Keratinocyte (primary cell): ENCODE measurements at regions not wholly inside any gene's neighbourhood (a gene's known extent, or its start where the extent isn't known, plus 50 kb on each side); places are given as distances from the start of the nearest gene placed in this dataset.

ENCODE experiments used
- DNase-seq: peaks from one replicate; pipeline ENCODE4 v3.0.0-alpha.2; 2011; ENCODE audit warnings: low read depth, missing footprints, low spot score
- FAIRE-seq: peaks from 2 replicates; lab custom pipeline; 2011; peaks lifted over from hg19 to GRCh38; lab: Jason Lieb, UNC
- H2AFZ ChIP-seq: 2 replicates; pipeline ENCODE4 v1.6.0; 2012; ENCODE audit warnings: low read length, control low read depth, inconsistent platforms; ENCODE audit not compliant: control insufficient read depth
- H3K27ac ChIP-seq: 2 replicates; pipeline ENCODE4 v1.5.1; 2011; ENCODE audit warnings: low read length; ENCODE audit not compliant: control insufficient read depth, insufficient read depth
- H3K27me3 ChIP-seq: 3 replicates; pipeline ENCODE4 v1.6.0; 2011; ENCODE audit warnings: low read length; ENCODE audit not compliant: control insufficient read depth, insufficient read depth; ENCODE audit errors: extremely low read depth
- H3K36me3 ChIP-seq, 2 experiments: 2 replicates in 1 of 2; 3 replicates in 1 of 2; pipeline ENCODE4 v1.5.1; 2011; ENCODE audit warnings: low read length in 2 of 2, mild to moderate bottlenecking in 1 of 2; ENCODE audit not compliant: control insufficient read depth in 2 of 2, insufficient read depth in 2 of 2; ENCODE audit errors: extremely low read depth in 1 of 2
- H3K4me1 ChIP-seq: 3 replicates; pipeline ENCODE4 v1.5.1; 2011; ENCODE audit warnings: low read length; ENCODE audit not compliant: control insufficient read depth, insufficient read depth; ENCODE audit errors: extremely low read depth
- H3K4me2 ChIP-seq: 3 replicates; pipeline ENCODE4 v1.6.0; 2011; ENCODE audit warnings: low read depth, low read length; ENCODE audit not compliant: control insufficient read depth, insufficient read depth; ENCODE audit errors: extremely low read depth
- H3K4me3 ChIP-seq, 3 experiments: fragments of 200-600 bp in 1 of 3; sonication (generic) in 1 of 3; 2 replicates in 2 of 3; 3 replicates in 1 of 3; pipeline ENCODE4 v1.5.1; 2011 to 2016; ENCODE audit warnings: low read length in 3 of 3, mild to moderate bottlenecking in 3 of 3, control low read depth in 2 of 3, inconsistent platforms in 1 of 3, low read depth in 1 of 3, mixed read lengths in 1 of 3, mixed run types in 1 of 3, moderate library complexity in 1 of 3; ENCODE audit not compliant: control insufficient read depth in 2 of 3, insufficient read depth in 2 of 3; ENCODE audit errors: extremely low read depth in 1 of 3
- H3K79me2 ChIP-seq: 2 replicates; pipeline ENCODE4 v1.6.0; 2012; ENCODE audit warnings: low read length; ENCODE audit not compliant: control insufficient read depth, insufficient read depth
- H3K9ac ChIP-seq: 3 replicates; pipeline ENCODE4 v1.6.0; 2011; ENCODE audit warnings: low read length; ENCODE audit not compliant: control insufficient read depth, insufficient read depth; ENCODE audit errors: extremely low read depth
- H3K9me1 ChIP-seq: 3 replicates; pipeline ENCODE4 v1.6.0; 2011; ENCODE audit warnings: low read length; ENCODE audit not compliant: control insufficient read depth, insufficient read depth; ENCODE audit errors: extremely low read depth
- H3K9me3 ChIP-seq: 2 replicates; pipeline ENCODE4 v1.5.1; 2012; ENCODE audit warnings: low read depth, low read length; ENCODE audit not compliant: control insufficient read depth
- H4K20me1 ChIP-seq: 3 replicates; pipeline ENCODE4 v1.6.0; 2011; ENCODE audit warnings: low read length; ENCODE audit not compliant: control insufficient read depth, insufficient read depth; ENCODE audit errors: extremely low read depth
- EZH2 ChIP-seq: IDR thresholded peaks from one replicate; pipeline ENCODE4 v1.6.1; 2012; ENCODE audit warnings: inconsistent platforms, mild to moderate bottlenecking, low read length, moderate library complexity
- dilution Hi-C: fragments of 300-500 bp; cut with MboI; formaldehyde crosslinking; loops from one replicate; pipeline ENCODE4 v1.7.0; 2020; ENCODE audit warnings: low sequenced_read_pairs; ENCODE audit not compliant: extremely low pct_ligation_motif_present
- TF ChIP-seq, protein P1 (sequence below), 3 experiments: IDR thresholded peaks in 1 of 3; conservative IDR thresholded peaks in 1 of 3; optimal IDR thresholded peaks in 1 of 3; 2 replicates in 2 of 3; 3 replicates in 1 of 3; pipeline versions ENCODE3 to v1.5.1; 2011; ENCODE audit warnings: low read length in 3 of 3, mild to moderate bottlenecking in 3 of 3, moderate library complexity in 2 of 3, control low read depth in 1 of 3, inconsistent platforms in 1 of 3; ENCODE audit not compliant: insufficient read depth in 2 of 3; ENCODE audit errors: extremely low read depth in 1 of 3

DNA sequence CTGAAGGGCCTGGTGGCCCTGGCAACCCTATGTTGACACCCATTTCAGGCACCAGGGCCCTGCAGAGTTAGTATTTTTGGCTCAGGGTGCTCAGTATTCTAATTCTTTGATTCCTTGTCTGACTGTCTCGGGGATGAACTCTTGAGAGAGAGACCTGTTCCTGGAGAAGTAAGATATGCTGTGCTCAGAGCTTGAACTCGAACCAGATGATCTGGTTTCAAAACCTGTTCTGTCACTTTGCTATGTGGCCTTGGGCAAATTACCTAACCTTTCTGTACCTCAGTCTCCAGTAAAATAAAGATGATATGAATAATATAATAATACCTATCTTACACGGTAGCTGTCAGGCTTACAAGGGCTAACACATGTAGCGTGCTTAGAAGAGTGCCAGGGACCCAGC, 294.2 kb downstream of the DYSF start:
- Histone ChIP-seq H3K9me3 (no peaks in the 10 kb centered on the region), H3K4me1 (peaks cover 34% of the 10 kb centered on the region), H3K36me3 (no peaks in the 10 kb centered on the region), H2AFZ (no peak overlapping the region), H3K9ac (no peak overlapping the region), H3K27ac (no peak overlapping the region), H4K20me1 (no peaks in the 10 kb centered on the region), H3K4me2 (peak overlapping the region; percentile 31), H3K27me3 (no peaks in the 10 kb centered on the region), H3K9me1 (peaks cover 2% of the 10 kb centered on the region), H3K4me3 (no peak overlapping the region), H3K79me2 (no peaks in the 10 kb centered on the region)
- no peak for DNase-seq
- dilution Hi-C loops = no loop called here
- FAIRE-seq = no peak
- TF ChIP-seq EZH2 = no peak
- TF ChIP-seq, protein P1, sequence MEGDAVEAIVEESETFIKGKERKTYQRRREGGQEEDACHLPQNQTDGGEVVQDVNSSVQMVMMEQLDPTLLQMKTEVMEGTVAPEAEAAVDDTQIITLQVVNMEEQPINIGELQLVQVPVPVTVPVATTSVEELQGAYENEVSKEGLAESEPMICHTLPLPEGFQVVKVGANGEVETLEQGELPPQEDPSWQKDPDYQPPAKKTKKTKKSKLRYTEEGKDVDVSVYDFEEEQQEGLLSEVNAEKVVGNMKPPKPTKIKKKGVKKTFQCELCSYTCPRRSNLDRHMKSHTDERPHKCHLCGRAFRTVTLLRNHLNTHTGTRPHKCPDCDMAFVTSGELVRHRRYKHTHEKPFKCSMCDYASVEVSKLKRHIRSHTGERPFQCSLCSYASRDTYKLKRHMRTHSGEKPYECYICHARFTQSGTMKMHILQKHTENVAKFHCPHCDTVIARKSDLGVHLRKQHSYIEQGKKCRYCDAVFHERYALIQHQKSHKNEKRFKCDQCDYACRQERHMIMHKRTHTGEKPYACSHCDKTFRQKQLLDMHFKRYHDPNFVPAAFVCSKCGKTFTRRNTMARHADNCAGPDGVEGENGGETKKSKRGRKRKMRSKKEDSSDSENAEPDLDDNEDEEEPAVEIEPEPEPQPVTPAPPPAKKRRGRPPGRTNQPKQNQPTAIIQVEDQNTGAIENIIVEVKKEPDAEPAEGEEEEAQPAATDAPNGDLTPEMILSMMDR (optimal IDR thresholded peaks at IDR 0.05 in 1 of 3, IDR thresholded peaks at IDR 0.05 in 1 of 3, conservative IDR thresholded peaks at IDR 0.05 in 1 of 3; ENCODE audit: extremely low read depth in 1 of 3, insufficient read depth in 2 of 3, low read length in 3 of 3) = no peak

DNA sequence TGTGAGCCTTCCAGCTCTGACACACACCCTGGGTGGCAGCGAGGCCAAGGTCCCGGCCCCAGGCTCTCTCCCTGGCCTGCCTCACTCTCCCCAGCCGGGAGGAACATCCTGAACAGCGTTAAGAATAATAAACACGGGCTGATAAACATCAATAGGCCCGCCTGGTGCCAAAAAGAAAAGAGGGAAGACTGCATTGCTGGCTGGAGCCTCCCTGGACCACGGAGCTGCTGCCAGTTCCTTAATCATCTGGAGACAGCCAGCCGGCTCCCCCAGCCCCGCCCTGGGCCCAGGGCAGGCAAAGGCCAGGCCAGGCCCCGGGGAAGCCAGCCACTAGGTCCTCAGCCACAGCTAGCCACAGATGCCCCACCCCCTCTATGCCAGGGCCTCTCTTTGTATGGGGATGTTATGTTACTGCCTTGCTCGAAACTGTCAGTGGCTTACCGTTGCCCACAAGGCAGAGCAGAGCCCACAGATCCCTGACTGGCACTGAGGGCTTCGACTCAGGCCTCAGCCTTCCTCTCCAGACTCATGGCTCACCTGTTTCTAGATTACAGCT, 293.7 kb downstream of the DYSF start:
- H3K9ac ChIP-seq = no peak overlapping the region
- no peaks in the 10 kb centered on the region for H4K20me1 ChIP-seq
- H3K36me3 ChIP-seq = no peaks in the 10 kb centered on the region
- DNase-seq (no peak), FAIRE-seq (no peak)
- TF ChIP-seq, protein P1 (optimal IDR thresholded peaks at IDR 0.05 in 1 of 3, IDR thresholded peaks at IDR 0.05 in 1 of 3, conservative IDR thresholded peaks at IDR 0.05 in 1 of 3; ENCODE audit: extremely low read depth in 1 of 3, insufficient read depth in 2 of 3, low read length in 3 of 3) = no peak
- TF ChIP-seq EZH2 = no peak
- H3K27me3 ChIP-seq = no peaks in the 10 kb centered on the region
- no peak overlapping the region for H3K27ac ChIP-seq
- H3K4me1 ChIP-seq = peaks cover 36% of the 10 kb centered on the region
- no peaks in the 10 kb centered on the region for H3K9me3 ChIP-seq
- H2AFZ ChIP-seq = peak overlapping the region; percentile 37
- H3K4me3 ChIP-seq = no peak overlapping the region
- H3K9me1 ChIP-seq = peaks cover 2% of the 10 kb centered on the region
- no peaks in the 10 kb centered on the region for H3K79me2 ChIP-seq
- dilution Hi-C loops = no loop called here
- peak overlapping the region; percentile 31 for H3K4me2 ChIP-seq
